ENCODE measurements at regions not wholly inside any gene's neighbourhood (a gene's known extent, or its start where the extent isn't known, plus 50 kb on each side); places are given as distances from the start of the nearest gene placed in this dataset.

DNA sequence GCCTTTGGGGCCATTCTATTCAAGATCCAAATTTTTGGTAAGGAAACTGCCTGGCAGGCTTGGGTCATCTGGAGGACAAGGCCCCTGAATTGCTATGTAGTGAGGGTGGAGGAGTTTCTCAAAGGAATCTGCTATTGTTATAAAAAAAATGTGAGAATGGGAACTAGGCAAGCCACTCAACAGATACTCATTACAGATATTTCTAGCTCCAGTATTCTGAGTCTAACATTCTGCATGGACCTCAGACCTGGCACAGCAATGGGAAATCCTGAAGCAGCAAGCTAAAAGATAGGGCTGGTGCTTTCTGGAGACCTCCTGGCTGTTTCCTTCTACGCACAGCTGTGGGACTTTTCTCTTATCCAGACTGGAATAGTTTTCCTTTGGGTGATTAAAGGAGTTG lies 430.7 kb upstream of the RBMS3 start:
- no peak for TF ChIP-seq EZH2 (IDR thresholded peaks at IDR 0.05; ENCODE audit: low read length)
- TF ChIP-seq CTCF (optimal IDR thresholded peaks at IDR 0.05 in 1 of 3, IDR thresholded peaks at IDR 0.05 in 1 of 3, conservative IDR thresholded peaks at IDR 0.05 in 1 of 3; ENCODE audit: extremely low read depth in 1 of 3, insufficient read depth in 2 of 3, low read length in 3 of 3): no peak

All from keratinocyte (primary cell).